GM19455 (cell line): ENCODE measurements at regions not wholly inside any gene's neighbourhood (a gene's known extent, or its start where the extent isn't known, plus 50 kb on each side); places are given as distances from the start of the nearest gene placed in this dataset.
A peak's percentile ranks its signal among the peaks of the same experiment; 100 is the strongest.

Source experiments
- ATAC-seq: cut with Tn5 transposase; IDR thresholded peaks from one replicate; pipeline ENCODE4 v1.9.1; 2021; ENCODE audit not compliant: unreplicated experiment

- no peak for ATAC-seq
Observed at GRCh38 chr1:244953901-244954300, 89.6 kb upstream of the HNRNPU start.

DNA sequence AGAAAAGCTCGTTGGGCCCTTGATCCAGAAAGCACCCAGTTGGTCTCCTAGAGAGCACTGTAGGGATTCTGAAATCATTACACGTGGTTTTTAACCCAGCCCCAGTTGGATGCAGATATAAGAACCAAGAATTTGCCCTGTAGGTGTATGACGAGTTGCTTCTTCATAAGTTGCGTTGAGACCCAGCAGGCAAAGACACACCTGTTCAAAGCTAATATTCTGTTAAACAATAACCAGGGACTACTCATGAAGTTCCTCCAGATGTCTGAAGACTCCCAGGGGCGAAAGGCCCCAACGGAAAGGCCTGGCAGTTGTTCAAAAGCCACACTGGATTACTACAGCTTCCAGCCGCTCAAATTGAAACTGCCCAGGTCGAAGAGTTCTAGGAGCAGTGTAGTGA, 88.6 kb upstream of the HNRNPU start:
- peak; percentile 63 for ATAC-seq

DNA sequence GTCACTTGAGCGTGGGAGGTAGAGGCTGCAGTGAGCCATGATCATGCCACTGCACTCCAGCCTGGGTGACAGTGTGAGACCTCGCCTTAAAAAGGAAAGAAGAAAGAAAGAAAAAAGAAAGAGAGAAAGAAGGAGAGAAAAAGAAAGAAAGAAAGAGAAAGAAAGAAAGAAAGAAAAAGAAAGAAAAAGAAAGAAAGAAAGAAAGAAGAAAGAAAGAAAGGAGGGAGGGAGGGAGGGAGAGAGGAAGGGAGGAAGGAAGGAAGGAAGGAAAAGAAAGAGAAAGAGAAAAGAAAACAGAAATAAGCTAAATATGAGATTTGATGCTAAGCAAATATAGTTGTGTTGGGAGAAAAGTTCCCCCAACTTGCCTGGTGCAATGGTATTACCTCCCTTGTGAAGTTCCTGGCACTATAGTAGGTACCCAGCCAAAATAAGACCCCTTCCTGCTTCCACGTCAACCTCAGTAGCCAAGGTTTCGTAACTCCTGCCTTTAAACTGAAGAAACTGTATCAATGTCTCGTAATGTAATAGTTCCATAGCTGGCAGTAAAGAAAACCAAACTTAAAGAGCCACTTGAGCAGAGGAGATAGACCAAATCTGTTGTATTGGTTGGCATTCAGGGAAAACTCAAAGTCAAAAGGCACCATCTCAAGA, 88.1 kb upstream of the HNRNPU start:
- ATAC-seq: no peak

- no peak for ATAC-seq
Observed at GRCh38 chr1:244948416-244948815, 84.1 kb upstream of the HNRNPU start.

GRCh38 chr1:244945109-244945671, 80.8 kb upstream of the HNRNPU start:
- peak; percentile 88 for ATAC-seq

GRCh38 chr1:244941121-244941520, 76.8 kb upstream of the HNRNPU start:
- ATAC-seq: peak; percentile 77

GRCh38 chr1:244937099-244937498, 72.8 kb upstream of the HNRNPU start:
- no peak for ATAC-seq

GRCh38 chr1:244920911-244921761, 56.8 kb upstream of the HNRNPU start:
- ATAC-seq: peak; percentile 61

DNA sequence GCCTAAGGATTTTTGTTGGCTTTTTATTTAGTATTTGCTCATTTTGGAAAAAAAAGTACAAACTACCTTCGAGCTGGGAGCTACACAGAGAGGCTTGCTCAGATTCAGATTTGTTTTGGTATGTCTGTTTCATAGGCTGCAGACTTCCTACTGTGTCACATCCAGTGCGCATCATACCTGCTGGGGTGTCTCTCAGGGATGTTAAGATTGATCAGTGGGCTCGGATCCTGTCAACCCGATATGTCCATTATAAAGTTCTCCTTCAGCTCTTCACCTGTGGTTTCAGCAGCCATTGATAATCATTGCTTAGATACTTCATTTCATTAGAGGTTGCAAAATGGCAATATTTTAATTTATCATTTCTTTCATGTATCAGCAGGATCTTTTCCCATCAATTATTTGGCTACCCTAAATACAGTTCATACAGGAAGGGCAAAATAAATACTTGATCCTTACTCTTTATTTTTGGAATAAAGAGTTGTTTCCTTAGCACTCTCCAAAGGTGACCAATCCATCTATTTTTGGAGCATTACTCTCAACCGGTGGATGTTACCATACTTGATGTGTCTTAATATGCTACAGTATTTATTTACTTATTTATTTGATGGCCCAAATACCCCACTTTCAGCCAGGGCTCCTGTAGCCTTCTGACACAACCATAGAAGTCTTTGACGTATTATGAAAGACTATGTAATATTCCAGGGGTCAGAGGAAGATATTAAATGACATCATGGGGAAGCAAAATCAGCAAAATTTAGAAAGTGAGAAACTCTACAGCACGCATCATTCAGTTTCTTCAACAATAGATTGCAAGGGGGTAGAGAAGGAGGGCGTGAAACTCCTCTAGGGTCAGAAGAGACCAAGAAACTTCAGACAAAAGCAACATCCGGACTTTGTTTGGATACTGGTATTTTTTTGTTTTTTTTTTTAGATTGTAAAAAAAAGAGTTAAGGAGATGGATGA, 55.3 kb upstream of the HNRNPU start:
- peak; percentile 34 for ATAC-seq

- ATAC-seq: peak; percentile 42
Observed at GRCh38 chr1:244918421-244919319, 54.3 kb upstream of the HNRNPU start.

GRCh38 chr1:244917073-244917670, 52.8 kb upstream of the HNRNPU start:
- no peak for ATAC-seq

GRCh38 chr1:244915736-244916135, 51.4 kb upstream of the HNRNPU start:
- ATAC-seq: no peak

- ATAC-seq: no peak
Observed at GRCh38 chr1:244914761-244915160, 50.4 kb upstream of the HNRNPU start.
